ENCODE measurements at regions not wholly inside any gene's neighbourhood (a gene's known extent, or its start where the extent isn't known, plus 50 kb on each side); places are given as distances from the start of the nearest gene placed in this dataset.

DNA sequence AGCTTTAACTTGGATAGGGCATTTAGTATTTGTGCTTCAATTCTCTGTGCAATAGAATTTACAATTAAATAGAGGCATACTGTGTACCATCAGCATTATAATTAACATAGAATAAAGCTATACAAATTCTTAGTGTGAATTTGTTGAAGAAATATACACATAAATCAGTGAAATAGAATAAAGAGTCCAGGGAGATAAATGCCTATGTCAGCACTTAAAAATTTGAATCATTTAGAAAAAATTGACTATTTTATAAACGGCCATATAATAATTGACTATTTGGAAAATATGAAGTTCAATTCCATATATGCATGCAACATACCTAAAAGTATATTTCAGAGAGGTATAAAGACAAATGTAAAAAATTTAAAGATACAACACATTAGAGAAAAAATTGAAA is 348.7 kb downstream of the NR4A2 start:
- no peaks in the 10 kb centered on the region for H3K79me1 ChIP-seq (ENCODE audit: low read depth, low read length)
- 85% methylated on average over 1 of the region's 1 CpG; no CpG with 5 or more reads in 1 of the 2 experiments for WGBS, 2 experiments (ENCODE audit: extremely low coverage in 1 of 2, insufficient coverage in 1 of 2, insufficient read length in 1 of 2, insufficient replicate concordance in 2 of 2, low coverage in 1 of 2, low lambda C conversion rate in 2 of 2, missing lambda C conversion rate in 1 of 2)

More for the DNA sequence above, 348.7 kb downstream of the NR4A2 start:
- no peak overlapping the region for H2AK5ac ChIP-seq (ENCODE audit: low read depth, low read length)
- CTCF ChIA-PET (ENCODE audit: partially characterized antibody), result no interaction called here
- no peaks in the 10 kb centered on the region for H3K79me2 ChIP-seq (ENCODE audit: control insufficient read depth in 1 of 2, insufficient read depth in 2 of 2, low read length in 2 of 2)
- no peak overlapping the region for H4K8ac ChIP-seq (ENCODE audit: extremely low read depth, insufficient read depth, low read length)
- no peak overlapping the region for H2BK20ac ChIP-seq (ENCODE audit: low read length)
- H3K4me1 ChIP-seq (replicated peaks in 1 of 4; ENCODE audit: control insufficient read depth in 3 of 4, insufficient read depth in 4 of 4, low read length in 3 of 4), result no peaks in the 10 kb centered on the region; a peak in 1 of 7 replicates
- H3K36me3 ChIP-seq (ENCODE audit: control insufficient read depth in 2 of 4, insufficient read depth in 4 of 4, low read length in 3 of 4), result no peaks in the 10 kb centered on the region
- POLR2A ChIA-PET (ENCODE audit: partially characterized antibody), result no interaction called here
- H3K9me3 ChIP-seq (ENCODE audit: insufficient read depth in 2 of 2, low read depth in 1 of 2, low read length in 1 of 2), result no peaks in the 10 kb centered on the region
- H3K4ac ChIP-seq (replicated peaks; ENCODE audit: insufficient read length, low read depth, low read length), result no peak overlapping the region
- no peak overlapping the region for H3K56ac ChIP-seq (replicated peaks; ENCODE audit: insufficient read length, low read depth, low read length)
- H3K4me2 ChIP-seq (ENCODE audit: insufficient read depth in 1 of 2, low read depth in 2 of 2, low read length in 2 of 2), result no peak overlapping the region; a peak in 1 of 4 replicates
- no peak overlapping the region for H2BK15ac ChIP-seq (ENCODE audit: low read length)
- H3K23ac ChIP-seq (ENCODE audit: insufficient read length), result no peak overlapping the region
- TF ChIP-seq MAFK (IDR thresholded peaks at IDR 0.05; ENCODE audit: low read depth, low read length) (peak; percentile 55; the same call in 1 of the 2 replicates), HDAC6 (IDR thresholded peaks at IDR 0.05; ENCODE audit: low read depth, low read length) (no peak), NANOG (IDR thresholded peaks at IDR 0.05; ENCODE audit: insufficient read depth, low read depth, low read length, poor library complexity, severe bottlenecking) (no peak), RNF2 (IDR thresholded peaks at IDR 0.05; ENCODE audit: borderline replicate concordance, low read depth, low read length, missing control alignments, poor library complexity, severe bottlenecking) (no peak)
- H4K91ac ChIP-seq (replicated peaks; ENCODE audit: insufficient read length, low read length), result no peak overlapping the region
- DNase-seq (ENCODE audit: low read depth in 1 of 2, low spot score in 2 of 2) (no peak), FAIRE-seq (no peak)
- no peaks in the 10 kb centered on the region for H4K20me1 ChIP-seq (replicated peaks in 1 of 2; ENCODE audit: control insufficient read depth in 1 of 2, insufficient read depth in 2 of 2, low read length in 2 of 2)
- H3K23me2 ChIP-seq (ENCODE audit: low read depth, low read length), result no peaks in the 10 kb centered on the region
- H3K18ac ChIP-seq (ENCODE audit: extremely low read depth, low read length), result no peak overlapping the region
- no peak overlapping the region for H3K14ac ChIP-seq (ENCODE audit: insufficient read length)
- H3K27me3 ChIP-seq (replicated peaks in 1 of 4; ENCODE audit: control insufficient read depth in 3 of 4, extremely low read depth in 1 of 4, insufficient read depth in 3 of 4, low read length in 3 of 4), result no peaks in the 10 kb centered on the region
- H2AFZ ChIP-seq (ENCODE audit: low read length), result no peak overlapping the region
- no peak overlapping the region for H2BK12ac ChIP-seq (ENCODE audit: low read depth, low read length)
- H3K27ac ChIP-seq (ENCODE audit: low read depth, low read length), result no peak overlapping the region
- no peak overlapping the region for H2BK5ac ChIP-seq (ENCODE audit: low read depth, low read length)
- H2BK120ac ChIP-seq (replicated peaks; ENCODE audit: low read depth, low read length), result no peak overlapping the region
- no peak overlapping the region for H3K4me3 ChIP-seq (ENCODE audit: extremely low read depth in 1 of 4, insufficient read depth in 2 of 4, low read depth in 3 of 4, low read length in 4 of 4)
- H3K9ac ChIP-seq (replicated peaks in 1 of 4; ENCODE audit: extremely low read depth in 1 of 4, low read depth in 3 of 4, low read length in 3 of 4), result no peak overlapping the region
- no peak overlapping the region for H4K5ac ChIP-seq (ENCODE audit: insufficient read length, low read depth, low read length)

Measured in H1 (cell line).